22Rv1 (cell line): ENCODE measurements at regions not wholly inside any gene's neighbourhood (a gene's known extent, or its start where the extent isn't known, plus 50 kb on each side); places are given as distances from the start of the nearest gene placed in this dataset.

Source experiments
- ZFX ChIP-seq: fragments of 450-650 bp; IDR thresholded peaks from 2 replicates; pipeline ENCODE4 v1.6.1; 2017; ENCODE audit warnings: antibody characterized with exemption, borderline replicate concordance
- TF ChIP-seq, protein P1 (sequence below): fragments of 450-650 bp; IDR thresholded peaks from 2 replicates; pipeline ENCODE4 v1.5.1; 2017; ENCODE audit warnings: mild to moderate bottlenecking

DNA sequence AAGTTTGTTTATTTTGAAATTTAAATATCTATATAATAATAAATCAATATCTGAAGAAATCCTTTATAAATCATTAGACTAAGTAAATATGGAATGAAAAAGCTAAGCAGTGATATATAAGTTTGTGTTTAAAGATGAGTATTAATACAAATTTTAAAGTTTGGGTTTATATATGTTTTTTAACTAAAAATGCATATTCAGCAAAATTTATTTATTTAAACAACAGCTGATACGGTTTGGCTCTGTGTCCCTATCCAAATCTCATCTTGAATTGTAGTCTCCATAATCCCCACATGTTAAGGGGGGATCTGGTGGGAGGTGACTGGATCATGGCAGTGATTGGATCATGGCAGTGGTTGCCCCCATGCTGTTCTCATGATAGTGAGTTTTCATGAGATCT lies 580.7 kb upstream of the EPHA6 start:
- TF ChIP-seq, protein P1, sequence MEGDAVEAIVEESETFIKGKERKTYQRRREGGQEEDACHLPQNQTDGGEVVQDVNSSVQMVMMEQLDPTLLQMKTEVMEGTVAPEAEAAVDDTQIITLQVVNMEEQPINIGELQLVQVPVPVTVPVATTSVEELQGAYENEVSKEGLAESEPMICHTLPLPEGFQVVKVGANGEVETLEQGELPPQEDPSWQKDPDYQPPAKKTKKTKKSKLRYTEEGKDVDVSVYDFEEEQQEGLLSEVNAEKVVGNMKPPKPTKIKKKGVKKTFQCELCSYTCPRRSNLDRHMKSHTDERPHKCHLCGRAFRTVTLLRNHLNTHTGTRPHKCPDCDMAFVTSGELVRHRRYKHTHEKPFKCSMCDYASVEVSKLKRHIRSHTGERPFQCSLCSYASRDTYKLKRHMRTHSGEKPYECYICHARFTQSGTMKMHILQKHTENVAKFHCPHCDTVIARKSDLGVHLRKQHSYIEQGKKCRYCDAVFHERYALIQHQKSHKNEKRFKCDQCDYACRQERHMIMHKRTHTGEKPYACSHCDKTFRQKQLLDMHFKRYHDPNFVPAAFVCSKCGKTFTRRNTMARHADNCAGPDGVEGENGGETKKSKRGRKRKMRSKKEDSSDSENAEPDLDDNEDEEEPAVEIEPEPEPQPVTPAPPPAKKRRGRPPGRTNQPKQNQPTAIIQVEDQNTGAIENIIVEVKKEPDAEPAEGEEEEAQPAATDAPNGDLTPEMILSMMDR = no peak
- TF ChIP-seq ZFX = no peak
